ENCODE measurements at regions not wholly inside any gene's neighbourhood (a gene's known extent, or its start where the extent isn't known, plus 50 kb on each side); places are given as distances from the start of the nearest gene placed in this dataset.

GRCh38 chr2:23238011-23238657 lies 146.8 kb upstream of the KLHL29 start:
- intact Hi-C loops (cut with micrococcal nuclease; ENCODE audit: unreplicated experiment), result no loop called here
- H3K4me3 ChIP-seq (ENCODE audit: low read depth in 2 of 2, low read length in 2 of 2), result no peak overlapping the region
- in situ Hi-C loops (cut with HindIII; ENCODE audit: low pct_unique_long_range_greater_than_20kb, low sequenced_read_pairs), result no loop called here
- H3K27ac ChIP-seq (ENCODE audit: low read length), result no peak overlapping the region
- no peaks in the 10 kb centered on the region; the same call in 1 of the 2 replicates for H3K27me3 ChIP-seq (ENCODE audit: control insufficient read depth, insufficient read depth, low read length)
- ChIA-PET CTCF (no interaction called here), POLR2A (no interaction called here)
- ATAC-seq, result no peak
- no peak for DNase-seq (ENCODE audit: low read depth, low spot score)
- no TSS peak for BruUV-seq (replicated peaks)
- H3K36me3 ChIP-seq (ENCODE audit: control insufficient read depth, insufficient read depth, low read length), result no peaks in the 10 kb centered on the region
- H3K9me3 ChIP-seq (ENCODE audit: control insufficient read depth, insufficient read depth, low read depth, low read length), result no peaks in the 10 kb centered on the region
- no peaks in the 10 kb centered on the region for H3K4me1 ChIP-seq (ENCODE audit: control insufficient read depth, insufficient read depth, low read length)
- TF ChIP-seq REST (IDR thresholded peaks at IDR 0.05; ENCODE audit: insufficient read depth in 1 of 2, low read depth in 2 of 2, low read length in 1 of 2) (no peak), SIN3A (IDR thresholded peaks at IDR 0.05; ENCODE audit: borderline replicate concordance, insufficient read depth, low read depth, low read length) (no peak), POLR2AphosphoS5 (IDR thresholded peaks at IDR 0.05; ENCODE audit: low read depth, low read length) (no peak), CTCF (IDR thresholded peaks at IDR 0.05) (no peak)

GRCh38 chr2:23239374-23239773 lies 145.6 kb upstream of the KLHL29 start:
- Histone ChIP-seq H3K4me1 (ENCODE audit: control insufficient read depth, insufficient read depth, low read length) (no peaks in the 10 kb centered on the region), H3K27me3 (ENCODE audit: control insufficient read depth, insufficient read depth, low read length) (no peaks in the 10 kb centered on the region), H3K36me3 (ENCODE audit: control insufficient read depth, insufficient read depth, low read length) (no peaks in the 10 kb centered on the region), H3K27ac (ENCODE audit: low read length) (no peak overlapping the region), H3K9me3 (ENCODE audit: control insufficient read depth, insufficient read depth, low read depth, low read length) (no peaks in the 10 kb centered on the region), H3K4me3 (ENCODE audit: low read depth in 2 of 2, low read length in 2 of 2) (no peak overlapping the region)
- intact Hi-C loops (cut with micrococcal nuclease; ENCODE audit: unreplicated experiment) (no loop called here), in situ Hi-C loops (cut with HindIII; ENCODE audit: low pct_unique_long_range_greater_than_20kb, low sequenced_read_pairs) (no loop called here)
- ATAC-seq (no peak), DNase-seq (ENCODE audit: low read depth, low spot score) (no peak)
- CTCF ChIA-PET, result no interaction called here
- TF ChIP-seq SIN3A (IDR thresholded peaks at IDR 0.05; ENCODE audit: borderline replicate concordance, insufficient read depth, low read depth, low read length), result no peak
- no peak for TF ChIP-seq CTCF (IDR thresholded peaks at IDR 0.05)
- no peak for TF ChIP-seq POLR2AphosphoS5 (IDR thresholded peaks at IDR 0.05; ENCODE audit: low read depth, low read length)
- TF ChIP-seq REST (IDR thresholded peaks at IDR 0.05; ENCODE audit: insufficient read depth in 1 of 2, low read depth in 2 of 2, low read length in 1 of 2), result no peak
- no peak for TF ChIP-seq TCF7L2 (IDR thresholded peaks at IDR 0.05; ENCODE audit: low read depth, low read length)
- POLR2A ChIA-PET, result interaction anchor here (0.6 kb wide), 1 partner anchor 261 kb away, joined by 3 read pairs; no protein-coding TSS in a partner anchor
- no TSS peak for BruUV-seq (replicated peaks)

Measured in Panc1 (cell line).